MCF 10A (cell line): ENCODE measurements at regions not wholly inside any gene's neighbourhood (a gene's known extent, or its start where the extent isn't known, plus 50 kb on each side); places are given as distances from the start of the nearest gene placed in this dataset.
A peak's percentile ranks its signal among the peaks of the same experiment; 100 is the strongest.

ENCODE experiments used
- BruUV-seq: library from RNA; stranded (reverse); fragments of 400-500 nt; replicated peaks from 2 replicates; lab custom pipeline; 2021; lab: Mats Ljungman, UMichigan
- CTCF ChIA-PET: fragments of 300-600 bp; sonication (Branson Sonifier 250); formaldehyde crosslinking; extraction: SDS; loops from one replicate; lab custom pipeline; 2021; ENCODE audit warnings: antibody characterized with exemption, inconsistent platforms; lab: Yijun Ruan, JAX
- POLR2A ChIA-PET: fragments of 300-600, 350-650 bp; sonication (Branson Sonifier 250); formaldehyde crosslinking; extraction: SDS; loops from one replicate; lab custom pipeline; 2020; ENCODE audit warnings: antibody characterized with exemption, inconsistent platforms; lab: Yijun Ruan, JAX
- DNase-seq: peaks from one replicate; pipeline ENCODE4 v3.0.0-alpha.2; 2018; ENCODE audit not compliant: unreplicated experiment
- H3K27ac Mint-ChIP-seq: one replicate; pipeline ENCODE4 v1.8.0; 2022; ENCODE audit warnings: mild to moderate bottlenecking, low read depth, mixed read lengths; ENCODE audit not compliant: unreplicated experiment
- H3K27me3 Mint-ChIP-seq: one replicate; pipeline ENCODE4 v1.8.0; 2022; ENCODE audit warnings: mixed read lengths; ENCODE audit not compliant: insufficient read depth, unreplicated experiment
- H3K36me3 Mint-ChIP-seq: one replicate; pipeline ENCODE4 v1.8.0; 2022; ENCODE audit warnings: mild to moderate bottlenecking, moderate library complexity, mixed read lengths; ENCODE audit not compliant: insufficient read depth, unreplicated experiment
- H3K4me1 Mint-ChIP-seq: one replicate; pipeline ENCODE4 v1.8.0; 2022; ENCODE audit warnings: mixed read lengths; ENCODE audit not compliant: insufficient read depth, unreplicated experiment
- H3K4me3 Mint-ChIP-seq: one replicate; pipeline ENCODE4 v1.8.0; 2022; ENCODE audit warnings: mild to moderate bottlenecking, moderate library complexity, mixed read lengths; ENCODE audit not compliant: unreplicated experiment
- H3K9me3 Mint-ChIP-seq: one replicate; pipeline ENCODE4 v1.8.0; 2022; ENCODE audit warnings: mixed read lengths; ENCODE audit not compliant: unreplicated experiment
- intact Hi-C: fragments of 100-400 bp; cut with micrococcal nuclease; formaldehyde crosslinking; loops from 2 replicates; pipeline ENCODE4 v1.14.1; 2022
- TF ChIP-seq, protein P1 (sequence below): fragments of 200-600 bp; IDR thresholded peaks from one replicate; pipeline ENCODE4 v1.8.0; 2022; ENCODE audit warnings: antibody characterized with exemption, mild to moderate bottlenecking; ENCODE audit not compliant: unreplicated experiment

- DNase-seq, result peak; percentile 11
- no TSS peak for BruUV-seq
- no peak overlapping the region for H3K4me3 Mint-ChIP-seq
- H3K9me3 Mint-ChIP-seq, result no peaks in the 10 kb centered on the region
- H3K27me3 Mint-ChIP-seq, result no peaks in the 10 kb centered on the region
- intact Hi-C loops, result no loop called here
- H3K36me3 Mint-ChIP-seq, result no peaks in the 10 kb centered on the region
- ChIA-PET POLR2A (interaction anchor here (0.7 to 0.9 kb wide), 2 partner anchors 103 to 521 kb away, joined by 3 to 8 read pairs; no protein-coding TSS in a partner anchor), CTCF (interaction anchor here (0.6 to 4.9 kb wide), 2 partner anchors 103 to 154 kb away, joined by 3 to 34 read pairs; no protein-coding TSS in a partner anchor)
- no peak overlapping the region for H3K27ac Mint-ChIP-seq
- H3K4me1 Mint-ChIP-seq, result peaks cover 5% of the 10 kb centered on the region
- TF ChIP-seq, protein P1, sequence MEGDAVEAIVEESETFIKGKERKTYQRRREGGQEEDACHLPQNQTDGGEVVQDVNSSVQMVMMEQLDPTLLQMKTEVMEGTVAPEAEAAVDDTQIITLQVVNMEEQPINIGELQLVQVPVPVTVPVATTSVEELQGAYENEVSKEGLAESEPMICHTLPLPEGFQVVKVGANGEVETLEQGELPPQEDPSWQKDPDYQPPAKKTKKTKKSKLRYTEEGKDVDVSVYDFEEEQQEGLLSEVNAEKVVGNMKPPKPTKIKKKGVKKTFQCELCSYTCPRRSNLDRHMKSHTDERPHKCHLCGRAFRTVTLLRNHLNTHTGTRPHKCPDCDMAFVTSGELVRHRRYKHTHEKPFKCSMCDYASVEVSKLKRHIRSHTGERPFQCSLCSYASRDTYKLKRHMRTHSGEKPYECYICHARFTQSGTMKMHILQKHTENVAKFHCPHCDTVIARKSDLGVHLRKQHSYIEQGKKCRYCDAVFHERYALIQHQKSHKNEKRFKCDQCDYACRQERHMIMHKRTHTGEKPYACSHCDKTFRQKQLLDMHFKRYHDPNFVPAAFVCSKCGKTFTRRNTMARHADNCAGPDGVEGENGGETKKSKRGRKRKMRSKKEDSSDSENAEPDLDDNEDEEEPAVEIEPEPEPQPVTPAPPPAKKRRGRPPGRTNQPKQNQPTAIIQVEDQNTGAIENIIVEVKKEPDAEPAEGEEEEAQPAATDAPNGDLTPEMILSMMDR, result no peak
Measured at GRCh38 chr6:71197267-71197666, 91.3 kb upstream of the OGFRL1 start.

GRCh38 chr6:71197780-71198179 is 90.8 kb upstream of the OGFRL1 start:
- TF ChIP-seq, protein P1, result no peak
- Mint-ChIP-seq H3K9me3 (no peaks in the 10 kb centered on the region), H3K27me3 (no peaks in the 10 kb centered on the region), H3K27ac (no peak overlapping the region), H3K4me1 (peaks cover 5% of the 10 kb centered on the region), H3K4me3 (no peak overlapping the region), H3K36me3 (no peaks in the 10 kb centered on the region)
- POLR2A ChIA-PET, result interaction anchor here (0.7 kb wide), 1 partner anchor 521 kb away, joined by 3 read pairs; no protein-coding TSS in a partner anchor
- CTCF ChIA-PET, result no interaction called here
- intact Hi-C loops, result no loop called here
- BruUV-seq, result no TSS peak
- peak; percentile 24 for DNase-seq

- Mint-ChIP-seq H3K27ac (no peak overlapping the region), H3K4me3 (no peak overlapping the region), H3K4me1 (peaks cover 5% of the 10 kb centered on the region), H3K36me3 (no peaks in the 10 kb centered on the region), H3K27me3 (no peaks in the 10 kb centered on the region), H3K9me3 (no peaks in the 10 kb centered on the region)
- no peak for DNase-seq
- POLR2A ChIA-PET, result interaction anchor here (0.6 kb wide), 1 partner anchor 82 kb away, joined by 3 read pairs; no protein-coding TSS in a partner anchor
- BruUV-seq, result no TSS peak
- CTCF ChIA-PET, result interaction anchor here (0.6 to 1.0 kb wide), 2 partner anchors 8 to 879 kb away, joined by 3 read pairs; no protein-coding TSS in a partner anchor
- intact Hi-C loops, result no loop called here
- TF ChIP-seq, protein P1, result no peak
Measured at GRCh38 chr6:71198908-71199307, 89.7 kb upstream of the OGFRL1 start.

DNA sequence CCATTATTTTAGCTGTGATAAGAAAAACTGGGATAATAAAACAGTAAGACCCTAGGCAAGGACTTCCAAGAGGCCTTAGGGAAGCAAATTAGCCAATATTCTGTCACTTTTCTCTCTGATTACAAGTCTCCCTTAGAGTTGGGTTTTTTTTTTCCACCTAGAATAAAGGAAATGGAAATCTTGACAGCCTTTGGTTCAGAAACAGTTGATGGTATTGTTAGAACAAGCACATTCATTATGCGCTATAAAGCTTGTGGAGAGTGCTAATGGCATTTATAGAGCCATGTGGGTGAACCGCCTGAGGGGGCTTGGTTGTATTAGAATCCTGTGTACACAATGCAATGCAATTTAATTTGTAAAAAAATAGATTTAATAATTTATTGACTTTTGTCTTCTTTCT is 88.9 kb upstream of the OGFRL1 start:
- no peak overlapping the region for H3K4me3 Mint-ChIP-seq
- H3K27ac Mint-ChIP-seq, result no peak overlapping the region
- H3K4me1 Mint-ChIP-seq, result peaks cover 5% of the 10 kb centered on the region
- H3K36me3 Mint-ChIP-seq, result no peaks in the 10 kb centered on the region
- DNase-seq, result no peak
- CTCF ChIA-PET, result no interaction called here
- POLR2A ChIA-PET, result interaction anchor here (0.5 to 0.6 kb wide), 2 partner anchors 81 to 293 kb away, joined by 3 to 5 read pairs; no protein-coding TSS in a partner anchor
- H3K27me3 Mint-ChIP-seq, result no peaks in the 10 kb centered on the region
- no peaks in the 10 kb centered on the region for H3K9me3 Mint-ChIP-seq
- BruUV-seq, result no TSS peak
- intact Hi-C loops, result no loop called here
- TF ChIP-seq, protein P1, result no peak
